Fibroblast of skin of right quadriceps (primary cell): ENCODE measurements at regions not wholly inside any gene's neighbourhood (a gene's known extent, or its start where the extent isn't known, plus 50 kb on each side); places are given as distances from the start of the nearest gene placed in this dataset.

Source experiments
- DNase-seq: peaks from one replicate; pipeline ENCODE4 v3.0.0-alpha.2; 2013

GRCh38 chr4:31573554-31573953 lies 853.4 kb downstream of the PCDH7 start:
- no peak for DNase-seq

- no peak for DNase-seq
Measured at GRCh38 chr4:31575504-31575903, 855.3 kb downstream of the PCDH7 start.

- DNase-seq, result no peak
Measured at GRCh38 chr4:31580843-31581242, 860.7 kb downstream of the PCDH7 start.

GRCh38 chr4:31585503-31585902 lies 865.3 kb downstream of the PCDH7 start:
- DNase-seq, result no peak

- DNase-seq, result no peak
Measured at GRCh38 chr4:31592293-31592692, 872.1 kb downstream of the PCDH7 start.

GRCh38 chr4:31595496-31595895 lies 875.3 kb downstream of the PCDH7 start:
- no peak for DNase-seq

- no peak for DNase-seq
Measured at GRCh38 chr4:31598639-31599038, 878.5 kb downstream of the PCDH7 start.

- no peak for DNase-seq
Measured at GRCh38 chr4:31601793-31602192, 881.6 kb downstream of the PCDH7 start.

- no peak for DNase-seq
Measured at GRCh38 chr4:31613946-31614623, 893.9 kb downstream of the PCDH7 start.

GRCh38 chr4:31617667-31618066 lies 897.5 kb downstream of the PCDH7 start:
- no peak for DNase-seq

GRCh38 chr4:31620476-31620875 lies 900.3 kb downstream of the PCDH7 start:
- no peak for DNase-seq

- peak; percentile 3 for DNase-seq
Measured at GRCh38 chr4:31645236-31645635, 925.1 kb downstream of the PCDH7 start.

GRCh38 chr4:31647786-31648185 lies 927.6 kb downstream of the PCDH7 start:
- DNase-seq, result no peak

GRCh38 chr4:31649878-31650277 lies 929.7 kb downstream of the PCDH7 start:
- no peak for DNase-seq

- no peak for DNase-seq
Measured at GRCh38 chr4:31651541-31651940, 931.4 kb downstream of the PCDH7 start.

- DNase-seq, result peak; percentile 62
Measured at GRCh38 chr4:31655328-31655727, 935.2 kb downstream of the PCDH7 start.

- peak; percentile 37 for DNase-seq
Measured at GRCh38 chr4:31657859-31658570, 937.8 kb downstream of the PCDH7 start.

GRCh38 chr4:31660916-31661315 lies 940.7 kb downstream of the PCDH7 start:
- no peak for DNase-seq

- DNase-seq, result no peak
Measured at GRCh38 chr4:31662951-31663350, 942.8 kb downstream of the PCDH7 start.

GRCh38 chr4:31667686-31668085 lies 947.5 kb downstream of the PCDH7 start:
- DNase-seq, result peak; percentile 3

GRCh38 chr4:31674313-31674947 lies 954.3 kb downstream of the PCDH7 start:
- DNase-seq, result peak; percentile 4

- DNase-seq, result no peak
Measured at GRCh38 chr4:31678356-31678755, 958.2 kb downstream of the PCDH7 start.

- DNase-seq, result no peak
Measured at GRCh38 chr4:31682796-31683195, 962.6 kb downstream of the PCDH7 start.

- no peak for DNase-seq
Measured at GRCh38 chr4:31687717-31688342, 967.7 kb downstream of the PCDH7 start.
